ENCODE measurements at regions not wholly inside any gene's neighbourhood (a gene's known extent, or its start where the extent isn't known, plus 50 kb on each side); places are given as distances from the start of the nearest gene placed in this dataset.

GRCh38 chr16:65796481-65796880 lies 570.0 kb upstream of the CDH5 start:
- no peaks in the 10 kb centered on the region for H3K79me2 ChIP-seq (ENCODE audit: control insufficient read depth in 1 of 2, insufficient read depth in 2 of 2, low read length in 2 of 2)
- no peaks in the 10 kb centered on the region for H3K36me3 ChIP-seq (ENCODE audit: control insufficient read depth in 2 of 4, insufficient read depth in 4 of 4, low read length in 3 of 4)
- H3K18ac ChIP-seq (ENCODE audit: extremely low read depth, low read length), result no peak overlapping the region
- H2BK20ac ChIP-seq (ENCODE audit: low read length), result 0 out of 2 replicates have a peak overlapping the region, but pooled peaks have one; percentile 48
- 0 out of 2 replicates have a peak overlapping the region, but pooled peaks have one; percentile 20 for H2AFZ ChIP-seq (ENCODE audit: low read length)
- no peak overlapping the region for H2BK15ac ChIP-seq (ENCODE audit: low read length)
- H2AK5ac ChIP-seq (ENCODE audit: low read depth, low read length), result no peak overlapping the region; the same call in 1 of the 2 replicates
- no peak overlapping the region for H2BK120ac ChIP-seq (replicated peaks; ENCODE audit: low read depth, low read length)
- H3K27me3 ChIP-seq (replicated peaks in 1 of 4; ENCODE audit: control insufficient read depth in 3 of 4, extremely low read depth in 1 of 4, insufficient read depth in 3 of 4, low read length in 3 of 4), result no peaks in the 10 kb centered on the region
- no peaks in the 10 kb centered on the region for H3K4me1 ChIP-seq (replicated peaks in 1 of 4; ENCODE audit: control insufficient read depth in 3 of 4, insufficient read depth in 4 of 4, low read length in 3 of 4)
- no peak overlapping the region for H3K14ac ChIP-seq (ENCODE audit: insufficient read length)
- DNase-seq (ENCODE audit: low read depth in 1 of 2, low spot score in 2 of 2) (no peak), FAIRE-seq (no peak)
- no peaks in the 10 kb centered on the region for H4K20me1 ChIP-seq (replicated peaks in 1 of 2; ENCODE audit: control insufficient read depth in 1 of 2, insufficient read depth in 2 of 2, low read length in 2 of 2)
- POLR2A ChIA-PET (ENCODE audit: partially characterized antibody), result no interaction called here
- no peak overlapping the region for H3K9ac ChIP-seq (replicated peaks in 1 of 4; ENCODE audit: extremely low read depth in 1 of 4, low read depth in 3 of 4, low read length in 3 of 4)
- H3K56ac ChIP-seq (replicated peaks; ENCODE audit: insufficient read length, low read depth, low read length), result no peak overlapping the region
- no peak overlapping the region for H2BK12ac ChIP-seq (ENCODE audit: low read depth, low read length)
- H3K27ac ChIP-seq (ENCODE audit: low read depth, low read length), result no peak overlapping the region
- no peak overlapping the region for H4K91ac ChIP-seq (replicated peaks; ENCODE audit: insufficient read length, low read length)
- no peak overlapping the region for H3K4ac ChIP-seq (replicated peaks; ENCODE audit: insufficient read length, low read depth, low read length)
- H3K4me2 ChIP-seq (ENCODE audit: insufficient read depth in 1 of 2, low read depth in 2 of 2, low read length in 2 of 2), result no peak overlapping the region
- no peak overlapping the region for H4K5ac ChIP-seq (ENCODE audit: insufficient read length, low read depth, low read length)
- H3K23me2 ChIP-seq (ENCODE audit: low read depth, low read length), result no peaks in the 10 kb centered on the region
- H3K23ac ChIP-seq (ENCODE audit: insufficient read length), result no peak overlapping the region
- H4K8ac ChIP-seq (ENCODE audit: extremely low read depth, insufficient read depth, low read length), result no peak overlapping the region
- H3K9me3 ChIP-seq (ENCODE audit: insufficient read depth in 2 of 2, low read depth in 1 of 2, low read length in 1 of 2), result no peaks in the 10 kb centered on the region
- H3K4me3 ChIP-seq (ENCODE audit: extremely low read depth in 1 of 4, insufficient read depth in 2 of 4, low read depth in 3 of 4, low read length in 4 of 4), result no peak overlapping the region
- H2BK5ac ChIP-seq (ENCODE audit: low read depth, low read length), result no peak overlapping the region
- H3K79me1 ChIP-seq (ENCODE audit: low read depth, low read length), result no peaks in the 10 kb centered on the region
- WGBS, 2 experiments (ENCODE audit: extremely low coverage in 1 of 2, insufficient coverage in 1 of 2, insufficient read length in 1 of 2, insufficient replicate concordance in 2 of 2, low coverage in 1 of 2, low lambda C conversion rate in 2 of 2, missing lambda C conversion rate in 1 of 2), result 90% methylated on average over 3 of the region's 3 CpGs; no CpG with 5 or more reads in 1 of the 2 experiments
- CTCF ChIA-PET (ENCODE audit: partially characterized antibody), result no interaction called here
- no peak for TF ChIP-seq SP4 (IDR thresholded peaks at IDR 0.05; ENCODE audit: low read length)
- TF ChIP-seq, protein P1, sequence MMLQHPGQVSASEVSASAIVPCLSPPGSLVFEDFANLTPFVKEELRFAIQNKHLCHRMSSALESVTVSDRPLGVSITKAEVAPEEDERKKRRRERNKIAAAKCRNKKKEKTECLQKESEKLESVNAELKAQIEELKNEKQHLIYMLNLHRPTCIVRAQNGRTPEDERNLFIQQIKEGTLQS (IDR thresholded peaks at IDR 0.05; ENCODE audit: insufficient read depth, low read depth, low read length), result no peak
- no peak for TF ChIP-seq ASH2L (IDR thresholded peaks at IDR 0.05; ENCODE audit: low read length)

Data from H1 (cell line).